HepG2 (cell line): ENCODE measurements at regions not wholly inside any gene's neighbourhood (a gene's known extent, or its start where the extent isn't known, plus 50 kb on each side); places are given as distances from the start of the nearest gene placed in this dataset.
"Not testable (repeated sequence)": the region's sequence is repeated elsewhere in the genome, so short reads cannot be mapped to it uniquely, and the experiment has no call there.

ENCODE experiments used
- ATAC-seq: fragments of 200-7000 bp; cut with Tn5 transposase; 3 replicates; pipeline ENCODE4 v1.9.1; 2020; ENCODE audit warnings: mild to moderate bottlenecking, moderate library complexity
- BruUV-seq: library from RNA; stranded (reverse); fragments of 400-500 nt; replicated peaks from 2 replicates; lab custom pipeline; 2021; lab: Mats Ljungman, UMichigan
- CTCF ChIA-PET: fragments of 300-600 bp; formaldehyde crosslinking; extraction: SDS; loops from one replicate; lab custom pipeline; 2021; ENCODE audit warnings: low total read pairs, inconsistent platforms, low intra/inter-chr PET ratio; lab: Yijun Ruan, JAX
- POLR2A ChIA-PET: fragments of 350-600 bp; sonication (Branson Sonifier 250); formaldehyde crosslinking; loops from one replicate; lab custom pipeline; 2020; ENCODE audit warnings: antibody characterized with exemption, inconsistent platforms; lab: Yijun Ruan, JAX
- DNase-seq: peaks from one replicate; pipeline ENCODE4 v3.0.0-alpha.2; 2015; ENCODE audit warnings: low spot score
- FAIRE-seq: peaks from 3 replicates; lab custom pipeline; 2011; peaks lifted over from hg19 to GRCh38; lab: Jason Lieb, UNC
- H2AFZ ChIP-seq: one replicate; pipeline ENCODE4 v1.6.1; 2011; ENCODE audit warnings: low read length, inconsistent platforms
- H3K27ac ChIP-seq: fragments of 300-600 bp; 3 replicates; pipeline ENCODE4 v1.8.0; 2011; ENCODE audit warnings: mixed run types, mild to moderate bottlenecking, mixed read lengths, low read length, inconsistent platforms; ENCODE audit not compliant: insufficient read depth; ENCODE audit errors: extremely low read length
- H3K27me3 ChIP-seq, 2 experiments: fragments of 200-600 bp in 1 of 2; 2 replicates in 1 of 2; 3 replicates in 1 of 2; pipeline versions ENCODE4 v1.6.0 to v1.8.0; 2011; ENCODE audit warnings: low read length in 2 of 2, mild to moderate bottlenecking in 2 of 2, moderate library complexity in 2 of 2, inconsistent platforms in 1 of 2; ENCODE audit not compliant: insufficient read depth in 2 of 2, control insufficient read depth in 1 of 2
- H3K36me3 ChIP-seq, 2 experiments: fragments of 200-600 bp in 1 of 2; replicated peaks in 1 of 2; 2 replicates in 1 of 2; 3 replicates in 1 of 2; pipeline versions ENCODE4 v1.5.1 to v1.8.0; 2011; ENCODE audit warnings: low read length in 2 of 2, inconsistent platforms in 1 of 2; ENCODE audit not compliant: insufficient read depth in 2 of 2, control insufficient read depth in 1 of 2
- H3K4me1 ChIP-seq: 2 replicates; pipeline ENCODE4 v1.5.1; 2012; ENCODE audit warnings: low read length, inconsistent platforms; ENCODE audit not compliant: insufficient read depth
- H3K4me2 ChIP-seq: 2 replicates; pipeline ENCODE4 v1.6.0; 2011; ENCODE audit warnings: low read depth, low read length, inconsistent platforms
- H3K4me3 ChIP-seq, 3 experiments: fragments of 200-600 bp in 1 of 3; sonication (generic), shearing (Covaris generic) in 1 of 3; replicated peaks in 1 of 3; 2 replicates each; pipeline ENCODE4 v1.5.1; 2011 to 2016; ENCODE audit warnings: low read length in 3 of 3, inconsistent platforms in 2 of 3, low read depth in 2 of 3, mild to moderate bottlenecking in 2 of 3, control low read depth in 1 of 3, mixed read lengths in 1 of 3; ENCODE audit not compliant: insufficient read depth in 1 of 3
- H3K79me2 ChIP-seq: one replicate; pipeline ENCODE4 v1.6.1; 2011; ENCODE audit warnings: low read length, inconsistent platforms; ENCODE audit not compliant: insufficient read depth
- H3K9ac ChIP-seq: 2 replicates; pipeline ENCODE4 v1.6.0; 2011; ENCODE audit warnings: mild to moderate bottlenecking, low read depth, low read length, inconsistent platforms; ENCODE audit not compliant: insufficient read depth
- H3K9me3 ChIP-seq: 2 replicates; pipeline ENCODE4 v1.5.1; 2012; ENCODE audit warnings: mild to moderate bottlenecking, low read length
- H4K20me1 ChIP-seq: 2 replicates; pipeline ENCODE4 v1.6.0; 2011; ENCODE audit warnings: inconsistent platforms, mild to moderate bottlenecking, low read length, moderate library complexity; ENCODE audit not compliant: insufficient read depth
- AKAP8 ChIP-seq: sonication (generic); formaldehyde crosslinking; IDR thresholded peaks from 2 replicates; pipeline ENCODE4 v1.5.1; 2020; ENCODE audit warnings: mild to moderate bottlenecking, missing genetic modification reagents
- ATF1 ChIP-seq: IDR thresholded peaks from 2 replicates; pipeline ENCODE4 v1.6.1; 2016; ENCODE audit warnings: mild to moderate bottlenecking, control low read depth
- GTF2F1 ChIP-seq: fragments of 150-350 bp; IDR thresholded peaks from 2 replicates; pipeline ENCODE4 v1.6.1; 2014; ENCODE audit warnings: low read length
- RNF219 ChIP-seq: sonication (generic); formaldehyde crosslinking; IDR thresholded peaks from 2 replicates; pipeline ENCODE4 v1.5.0; 2020; ENCODE audit warnings: mild to moderate bottlenecking, missing genetic modification reagents
- SP5 ChIP-seq: IDR thresholded peaks from 2 replicates; pipeline ENCODE4 v1.6.1; 2016; ENCODE audit warnings: low read depth, borderline replicate concordance
- TBX2 ChIP-seq: sonication (generic); formaldehyde crosslinking; IDR thresholded peaks from 2 replicates; pipeline ENCODE4 v1.5.0; 2020; ENCODE audit warnings: missing genetic modification reagents, mild to moderate bottlenecking, borderline replicate concordance
- TEAD2 ChIP-seq: sonication (generic); formaldehyde crosslinking; IDR thresholded peaks from 2 replicates; pipeline ENCODE4 v1.9.0; 2021; ENCODE audit warnings: missing genetic modification reagents
- ZNF274 ChIP-seq: sonication (generic); formaldehyde crosslinking; IDR thresholded peaks from 2 replicates; pipeline ENCODE4 v1.5.1; 2020; ENCODE audit warnings: mild to moderate bottlenecking, missing genetic modification reagents
- ZNF431 ChIP-seq: sonication (generic); formaldehyde crosslinking; IDR thresholded peaks from 2 replicates; pipeline ENCODE4 v1.9.0; 2022; ENCODE audit warnings: missing genetic modification reagents, low read depth, mild to moderate bottlenecking, borderline replicate concordance
- ZNF660 ChIP-seq: sonication (generic); formaldehyde crosslinking; IDR thresholded peaks from 2 replicates; pipeline ENCODE4 v1.5.1; 2020; ENCODE audit warnings: mild to moderate bottlenecking, low read depth, missing genetic modification reagents, borderline replicate concordance
- WGBS: methylation state at CpG from one replicate; pipeline ENCODE4 v1.1.6; 2017; ENCODE audit warnings: low lambda C conversion rate; 5-methylcytosine and 5-hydroxymethylcytosine counted together
- in situ Hi-C: cut with HindIII; loops from 2 replicates; pipeline ENCODE4 v1.10.0; 2017; ENCODE audit warnings: low pct_unique_long_range_greater_than_20kb; ENCODE audit not compliant: extremely low pct_ligation_motif_present
- intact Hi-C: fragments of 100-400 bp; cut with micrococcal nuclease; formaldehyde crosslinking; loops from one replicate; pipeline ENCODE4 v1.10.0; 2022; ENCODE audit not compliant: unreplicated experiment

- H3K4me1 ChIP-seq, BruUV-seq, ATAC-seq, intact Hi-C loops, CTCF ChIA-PET, H3K79me2 ChIP-seq, H3K4me2 ChIP-seq, H3K9me3 ChIP-seq, FAIRE-seq, H3K27me3 ChIP-seq, H3K9ac ChIP-seq, H4K20me1 ChIP-seq, H2AFZ ChIP-seq, H3K36me3 ChIP-seq, DNase-seq, H3K4me3 ChIP-seq, POLR2A ChIA-PET, H3K27ac ChIP-seq: not testable (repeated sequence)
- 0 out of 2 replicates have a peak, but pooled peaks have one; percentile 37 for TF ChIP-seq ZNF431 (CRISPR knock-in tag)
- in situ Hi-C loops: loop anchor here (25.0 kb wide), 1 partner anchor 274 kb away; no protein-coding TSS in a partner anchor
- 0% methylated on average over 1 of the region's 1 CpG for WGBS
These were observed 73.8 kb downstream of the GPR85 start for GRCh38 chr7:113012862-113013261.

- no peak for DNase-seq
- H3K27ac ChIP-seq: no peak overlapping the region
- no peaks in the 10 kb centered on the region for H3K9me3 ChIP-seq
- ChIA-PET CTCF (no interaction called here), POLR2A (no interaction called here)
- intact Hi-C loops (no loop called here), in situ Hi-C loops (loop anchor here (25.0 kb wide), 1 partner anchor 277 kb away; no protein-coding TSS in a partner anchor)
- H2AFZ ChIP-seq: no peak overlapping the region
- no TSS peak for BruUV-seq
- ATAC-seq: no peak
- no peak for FAIRE-seq
- H3K4me1 ChIP-seq: no peaks in the 10 kb centered on the region
- TF ChIP-seq ZNF274 (CRISPR knock-in tag) (no peak), GTF2F1 (no peak), ATF1 (CRISPR knock-in tag) (no peak), AKAP8 (CRISPR knock-in tag) (no peak), RNF219 (CRISPR knock-in tag) (no peak), TEAD2 (CRISPR knock-in tag) (no peak), SP5 (no peak), TBX2 (CRISPR knock-in tag) (no peak), ZNF660 (CRISPR knock-in tag) (no peak)
- H3K4me3 ChIP-seq: no peak overlapping the region
- no peaks in the 10 kb centered on the region for H3K27me3 ChIP-seq
- no peak overlapping the region for H3K4me2 ChIP-seq
- H3K79me2 ChIP-seq: no peaks in the 10 kb centered on the region
- no peaks in the 10 kb centered on the region for H4K20me1 ChIP-seq
- H3K36me3 ChIP-seq: no peaks in the 10 kb centered on the region
- no peak overlapping the region for H3K9ac ChIP-seq
These were observed 76.2 kb downstream of the GPR85 start for GRCh38 chr7:113010377-113010776.
